Tibial artery (tissue), 4 donors: ENCODE measurements at regions not wholly inside any gene's neighbourhood (a gene's known extent, or its start where the extent isn't known, plus 50 kb on each side); places are given as distances from the start of the nearest gene placed in this dataset.

Experiments
- DNase-seq, 2 donors: peaks; one replicate each; pipeline ENCODE4 v3.0.0-alpha.2; 2019
- H3K27ac ChIP-seq, 2 donors: fragments of 200-600 bp; sonication (generic) in 1 of 2; 1 replicate in 1 of 2; 2 replicates in 1 of 2; pipeline ENCODE4 v1.5.1; 2018 to 2019; ENCODE audit warnings: mild to moderate bottlenecking in 1 of 2
- H3K27me3 ChIP-seq, 2 donors: fragments of 200-600 bp; sonication (generic) in 1 of 2; one replicate each; pipeline versions ENCODE4 v1.5.1 to v1.6.0; 2016 to 2019
- H3K36me3 ChIP-seq, 3 donors: fragments of 200-600 bp; sonication (generic) in 2 of 3; one replicate each; pipeline ENCODE4 v1.5.1; 2016 to 2019; ENCODE audit warnings: mild to moderate bottlenecking in 2 of 3
- H3K4me1 ChIP-seq, 4 donors: fragments of 200-600 bp; sonication (generic) in 2 of 4; 1 replicate in 3 of 4; 2 replicates in 1 of 4; pipeline ENCODE4 v1.5.1; 2016 to 2019
- H3K4me3 ChIP-seq, 2 donors: fragments of 200-600 bp; sonication (generic) in 1 of 2; 1 replicate in 1 of 2; 2 replicates in 1 of 2; pipeline ENCODE4 v1.5.1; 2018 to 2019; ENCODE audit warnings: mild to moderate bottlenecking in 2 of 2
- H3K9me3 ChIP-seq, 3 donors: fragments of 200-600 bp; sonication (generic) in 1 of 3; one replicate each; pipeline ENCODE4 v1.5.1; 2016 to 2019
- CTCF ChIP-seq, 2 experiments: fragments of 200-600 bp in 1 of 2; fragments of 450-650 bp in 1 of 2; IDR thresholded peaks; one replicate each; pipeline ENCODE4 v1.5.1; 2017 to 2019; ENCODE audit warnings: antibody characterized with exemption in 2 of 2, mild to moderate bottlenecking in 1 of 2, moderate library complexity in 1 of 2
- intact Hi-C: fragments of 100-400 bp; cut with DNase I; formaldehyde crosslinking; loops from one replicate; pipeline ENCODE4 v1.15.0; 2023; ENCODE audit warnings: low total_unique reads

- H3K4me3 ChIP-seq, result no peak overlapping the region
- DNase-seq, result no peak
- H3K27me3 ChIP-seq, result no peaks in the 10 kb centered on the region
- H3K27ac ChIP-seq, result no peak overlapping the region
- intact Hi-C loops, result no loop called here
- no peaks in the 10 kb centered on the region for H3K4me1 ChIP-seq
- H3K9me3 ChIP-seq, result no peaks in the 10 kb centered on the region
- H3K36me3 ChIP-seq, result no peaks in the 10 kb centered on the region
- no peak for TF ChIP-seq CTCF (IDR thresholded peaks at IDR 0.05)
These were observed 794.3 kb downstream of the C12orf50 start for GRCh38 chr12:87234898-87235297.

- H3K4me3 ChIP-seq, result no peak overlapping the region
- no peaks in the 10 kb centered on the region for H3K27me3 ChIP-seq
- no peak overlapping the region for H3K27ac ChIP-seq
- DNase-seq, result no peak
- no peak for TF ChIP-seq CTCF (IDR thresholded peaks at IDR 0.05)
- no peaks in the 10 kb centered on the region for H3K36me3 ChIP-seq
- no peaks in the 10 kb centered on the region for H3K4me1 ChIP-seq
- intact Hi-C loops, result no loop called here
- H3K9me3 ChIP-seq, result no peaks in the 10 kb centered on the region
These were observed 795.5 kb downstream of the C12orf50 start for GRCh38 chr12:87233671-87234070.

GRCh38 chr12:87231818-87232217 is 797.4 kb downstream of the C12orf50 start:
- no peak overlapping the region for H3K4me3 ChIP-seq
- no peaks in the 10 kb centered on the region for H3K36me3 ChIP-seq
- H3K27me3 ChIP-seq, result no peaks in the 10 kb centered on the region
- H3K4me1 ChIP-seq, result no peaks in the 10 kb centered on the region
- TF ChIP-seq CTCF (IDR thresholded peaks at IDR 0.05), result no peak
- no peak for DNase-seq
- intact Hi-C loops, result no loop called here
- no peak overlapping the region for H3K27ac ChIP-seq
- H3K9me3 ChIP-seq, result no peaks in the 10 kb centered on the region

GRCh38 chr12:87230441-87230840 is 798.8 kb downstream of the C12orf50 start:
- Histone ChIP-seq H3K36me3 (no peaks in the 10 kb centered on the region), H3K27ac (no peak overlapping the region), H3K4me1 (no peaks in the 10 kb centered on the region), H3K4me3 (no peak overlapping the region), H3K9me3 (no peaks in the 10 kb centered on the region), H3K27me3 (no peaks in the 10 kb centered on the region)
- TF ChIP-seq CTCF (IDR thresholded peaks at IDR 0.05), result no peak
- intact Hi-C loops, result no loop called here
- no peak for DNase-seq

- intact Hi-C loops, result no loop called here
- H3K27ac ChIP-seq, result no peak overlapping the region
- no peaks in the 10 kb centered on the region for H3K9me3 ChIP-seq
- H3K27me3 ChIP-seq, result no peaks in the 10 kb centered on the region
- no peak for TF ChIP-seq CTCF (IDR thresholded peaks at IDR 0.05)
- DNase-seq, result no peak
- no peaks in the 10 kb centered on the region for H3K36me3 ChIP-seq
- H3K4me1 ChIP-seq, result no peaks in the 10 kb centered on the region
- H3K4me3 ChIP-seq, result no peak overlapping the region
These were observed 802.0 kb downstream of the C12orf50 start for GRCh38 chr12:87227162-87227561.

- Histone ChIP-seq H3K4me3 (no peak overlapping the region), H3K9me3 (no peaks in the 10 kb centered on the region), H3K27ac (peak overlapping the region in 1 of 2 donors; percentile 27), H3K4me1 (peaks cover 0 to 26% (median 10%) of the 10 kb centered on the region in 4 donors), H3K27me3 (no peaks in the 10 kb centered on the region), H3K36me3 (no peaks in the 10 kb centered on the region)
- intact Hi-C loops, result no loop called here
- no peak for TF ChIP-seq CTCF (IDR thresholded peaks at IDR 0.05)
- no peak for DNase-seq
These were observed 811.7 kb downstream of the C12orf50 start for GRCh38 chr12:87217491-87217890.
